Activated CD8-positive, alpha-beta T cell treated with anti-CD3 and anti-CD28 coated beads for 36 hours (primary cell): ENCODE measurements at regions not wholly inside any gene's neighbourhood (a gene's known extent, or its start where the extent isn't known, plus 50 kb on each side); places are given as distances from the start of the nearest gene placed in this dataset.

Source experiments
- ATAC-seq: fragments of 200-7000 bp; cut with Tn5 transposase; one replicate; pipeline ENCODE4 v1.10.0; 2021; ENCODE audit warnings: mild to moderate bottlenecking, moderate library complexity
- CTCF ChIA-PET: fragments of 350-600 bp; sonication (Branson Sonifier 250); formaldehyde crosslinking; loops from one replicate; lab custom pipeline; 2021; ENCODE audit warnings: antibody characterized with exemption; lab: Charles Lee
- POLR2A ChIA-PET: fragments of 350-600 bp; sonication (Branson Sonifier 250); formaldehyde crosslinking; loops from one replicate; lab custom pipeline; 2021; ENCODE audit warnings: antibody characterized with exemption; lab: Charles Lee
- DNase-seq: peaks from one replicate; pipeline ENCODE4 v3.0.0-alpha.2; 2020
- H3K27ac Mint-ChIP-seq: one replicate; pipeline ENCODE4 v1.8.0; 2021; ENCODE audit warnings: mild to moderate bottlenecking, mixed read lengths
- H3K27me3 Mint-ChIP-seq: one replicate; pipeline ENCODE4 v1.8.0; 2021; ENCODE audit warnings: mixed read lengths
- H3K36me3 Mint-ChIP-seq: one replicate; pipeline ENCODE4 v1.8.0; 2021; ENCODE audit warnings: low read depth, mixed read lengths
- H3K4me1 Mint-ChIP-seq: one replicate; pipeline ENCODE4 v1.8.0; 2021; ENCODE audit warnings: low read depth, mixed read lengths
- H3K4me3 Mint-ChIP-seq: one replicate; pipeline ENCODE4 v1.8.0; 2021; ENCODE audit warnings: mild to moderate bottlenecking, moderate library complexity, mixed read lengths
- H3K9me3 Mint-ChIP-seq: one replicate; pipeline ENCODE4 v1.8.0; 2021; ENCODE audit warnings: mixed read lengths
- intact Hi-C: fragments of 100-400 bp; cut with micrococcal nuclease; formaldehyde crosslinking; loops from one replicate; pipeline ENCODE4 v1.10.0; 2022
- TF ChIP-seq, protein P1 (sequence below): fragments of 200-600 bp; IDR thresholded peaks from one replicate; pipeline ENCODE4 v1.8.0; 2022; ENCODE audit warnings: antibody characterized with exemption, mild to moderate bottlenecking

GRCh38 chr12:89038831-89039512 lies 313.3 kb downstream of the DUSP6 start:
- Mint-ChIP-seq H3K36me3 (peaks cover 41% of the 10 kb centered on the region), H3K4me3 (no peak overlapping the region), H3K4me1 (peaks cover 67% of the 10 kb centered on the region), H3K27me3 (peaks cover 5% of the 10 kb centered on the region), H3K9me3 (peaks cover 17% of the 10 kb centered on the region), H3K27ac (peak overlapping the region; percentile 100)
- intact Hi-C loops = no loop called here
- ChIA-PET CTCF (interaction anchor here (0.6 to 5.5 kb wide), 15 partner anchors 10 to 491 kb away, joined by 3 to 75 read pairs (median 5); partner anchors contain the start of gene DUSP6), POLR2A (interaction anchor here (0.6 to 3.1 kb wide), 9 partner anchors 11 to 489 kb away, joined by 3 to 20 read pairs (median 4); partner anchors contain the start of gene DUSP6)
- TF ChIP-seq, protein P1, sequence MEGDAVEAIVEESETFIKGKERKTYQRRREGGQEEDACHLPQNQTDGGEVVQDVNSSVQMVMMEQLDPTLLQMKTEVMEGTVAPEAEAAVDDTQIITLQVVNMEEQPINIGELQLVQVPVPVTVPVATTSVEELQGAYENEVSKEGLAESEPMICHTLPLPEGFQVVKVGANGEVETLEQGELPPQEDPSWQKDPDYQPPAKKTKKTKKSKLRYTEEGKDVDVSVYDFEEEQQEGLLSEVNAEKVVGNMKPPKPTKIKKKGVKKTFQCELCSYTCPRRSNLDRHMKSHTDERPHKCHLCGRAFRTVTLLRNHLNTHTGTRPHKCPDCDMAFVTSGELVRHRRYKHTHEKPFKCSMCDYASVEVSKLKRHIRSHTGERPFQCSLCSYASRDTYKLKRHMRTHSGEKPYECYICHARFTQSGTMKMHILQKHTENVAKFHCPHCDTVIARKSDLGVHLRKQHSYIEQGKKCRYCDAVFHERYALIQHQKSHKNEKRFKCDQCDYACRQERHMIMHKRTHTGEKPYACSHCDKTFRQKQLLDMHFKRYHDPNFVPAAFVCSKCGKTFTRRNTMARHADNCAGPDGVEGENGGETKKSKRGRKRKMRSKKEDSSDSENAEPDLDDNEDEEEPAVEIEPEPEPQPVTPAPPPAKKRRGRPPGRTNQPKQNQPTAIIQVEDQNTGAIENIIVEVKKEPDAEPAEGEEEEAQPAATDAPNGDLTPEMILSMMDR = no peak
- DNase-seq (peak; percentile 45), ATAC-seq (peak; percentile 44)

DNA sequence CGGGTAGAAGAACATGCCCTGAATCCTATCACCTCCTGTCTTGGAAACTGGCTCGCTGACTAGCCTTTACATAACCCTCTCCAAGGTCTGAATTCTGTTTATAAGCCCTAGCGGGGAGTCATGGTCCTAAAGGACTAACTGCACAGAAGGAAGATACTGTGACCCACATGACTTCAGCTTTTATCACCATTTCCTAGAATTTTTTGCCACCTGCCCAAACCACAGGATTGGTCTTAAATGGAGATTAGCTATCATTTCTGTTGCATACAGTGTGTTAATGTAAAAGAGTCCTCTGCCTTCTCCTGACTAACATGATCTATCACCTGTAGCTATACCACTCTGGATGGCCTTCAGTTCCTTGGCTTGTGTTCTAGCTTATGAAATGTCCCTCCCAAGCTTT lies 319.2 kb downstream of the DUSP6 start:
- Mint-ChIP-seq H3K4me1 (peaks cover 38% of the 10 kb centered on the region), H3K9me3 (peaks cover 3% of the 10 kb centered on the region), H3K27me3 (peaks cover 10% of the 10 kb centered on the region), H3K36me3 (peaks cover 12% of the 10 kb centered on the region), H3K4me3 (no peak overlapping the region), H3K27ac (no peak overlapping the region)
- DNase-seq (no peak), ATAC-seq (no peak)
- TF ChIP-seq, protein P1 = no peak
- ChIA-PET POLR2A (no interaction called here), CTCF (interaction anchor here (1.2 to 1.9 kb wide), 4 partner anchors 13 to 438 kb away, joined by 3 to 12 read pairs (median 8); no protein-coding TSS in a partner anchor)
- intact Hi-C loops = no loop called here

GRCh38 chr12:89029961-89030360 lies 322.3 kb downstream of the DUSP6 start:
- Mint-ChIP-seq H3K36me3 (peaks cover 3% of the 10 kb centered on the region), H3K27ac (no peak overlapping the region), H3K27me3 (peaks cover 9% of the 10 kb centered on the region), H3K4me3 (no peak overlapping the region), H3K9me3 (no peaks in the 10 kb centered on the region), H3K4me1 (peaks cover 26% of the 10 kb centered on the region)
- no peak for ATAC-seq
- TF ChIP-seq, protein P1 = no peak
- DNase-seq = no peak
- intact Hi-C loops = no loop called here
- POLR2A ChIA-PET = no interaction called here
- CTCF ChIA-PET = interaction anchor here (1.2 to 2.0 kb wide), 3 partner anchors 9 to 216 kb away, joined by 5 to 8 read pairs (median 7); no protein-coding TSS in a partner anchor

DNA sequence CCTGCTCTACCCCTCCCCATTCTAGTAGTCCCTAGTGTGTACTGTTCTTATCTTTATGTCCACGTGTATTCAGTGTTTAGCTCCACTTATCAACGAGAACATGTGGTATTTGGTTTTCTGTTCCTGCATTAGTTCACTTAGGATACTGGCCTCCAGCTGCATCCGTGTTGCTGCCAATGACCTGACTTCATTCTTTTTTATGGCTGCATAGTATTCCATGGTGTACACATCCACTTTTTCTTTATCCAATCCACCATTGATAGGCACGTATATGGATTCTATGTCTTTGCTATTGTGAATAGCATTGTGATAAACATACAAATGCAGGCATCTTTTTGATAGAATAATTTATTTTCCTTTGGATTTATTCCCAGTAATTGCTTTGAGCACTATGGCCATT lies 327.7 kb downstream of the DUSP6 start:
- POLR2A ChIA-PET = interaction anchor here (1.2 kb wide), 1 partner anchor 14 kb away, joined by 4 read pairs; no protein-coding TSS in a partner anchor
- peaks cover 2% of the 10 kb centered on the region for H3K27me3 Mint-ChIP-seq
- DNase-seq (no peak), ATAC-seq (no peak)
- intact Hi-C loops = no loop called here
- TF ChIP-seq, protein P1 = no peak
- H3K4me1 Mint-ChIP-seq = peaks cover 8% of the 10 kb centered on the region
- no peak overlapping the region for H3K27ac Mint-ChIP-seq
- H3K4me3 Mint-ChIP-seq = no peak overlapping the region
- CTCF ChIA-PET = interaction anchor here (1.4 kb wide), 1 partner anchor 437 kb away, joined by 3 read pairs; no protein-coding TSS in a partner anchor
- H3K9me3 Mint-ChIP-seq = peaks cover 3% of the 10 kb centered on the region
- no peaks in the 10 kb centered on the region for H3K36me3 Mint-ChIP-seq

- H3K36me3 Mint-ChIP-seq = no peaks in the 10 kb centered on the region
- peaks cover 10% of the 10 kb centered on the region for H3K4me1 Mint-ChIP-seq
- peaks cover 3% of the 10 kb centered on the region for H3K9me3 Mint-ChIP-seq
- TF ChIP-seq, protein P1 = no peak
- DNase-seq (no peak), ATAC-seq (no peak)
- POLR2A ChIA-PET = interaction anchor here (1.2 kb wide), 1 partner anchor 14 kb away, joined by 4 read pairs; no protein-coding TSS in a partner anchor
- no peak overlapping the region for H3K27ac Mint-ChIP-seq
- H3K27me3 Mint-ChIP-seq = peaks cover 2% of the 10 kb centered on the region
- H3K4me3 Mint-ChIP-seq = no peak overlapping the region
- CTCF ChIA-PET = interaction anchor here (1.1 to 1.4 kb wide), 3 partner anchors 437 to 501 kb away, joined by 3 to 7 read pairs (median 4); partner anchors contain the start of gene GALNT4
- intact Hi-C loops = no loop called here
Observed at GRCh38 chr12:89023936-89024335, 328.4 kb downstream of the DUSP6 start.
